Fibroblast of peridontal ligament (primary cell): ENCODE measurements at regions not wholly inside any gene's neighbourhood (a gene's known extent, or its start where the extent isn't known, plus 50 kb on each side); places are given as distances from the start of the nearest gene placed in this dataset.
"Not testable (repeated sequence)": the region's sequence is repeated elsewhere in the genome, so short reads cannot be mapped to it uniquely, and the experiment has no call there.

Experiments used
- DNase-seq: peaks from one replicate; pipeline ENCODE4 v3.0.0-alpha.2; 2010; ENCODE audit errors: extremely low read depth

DNA sequence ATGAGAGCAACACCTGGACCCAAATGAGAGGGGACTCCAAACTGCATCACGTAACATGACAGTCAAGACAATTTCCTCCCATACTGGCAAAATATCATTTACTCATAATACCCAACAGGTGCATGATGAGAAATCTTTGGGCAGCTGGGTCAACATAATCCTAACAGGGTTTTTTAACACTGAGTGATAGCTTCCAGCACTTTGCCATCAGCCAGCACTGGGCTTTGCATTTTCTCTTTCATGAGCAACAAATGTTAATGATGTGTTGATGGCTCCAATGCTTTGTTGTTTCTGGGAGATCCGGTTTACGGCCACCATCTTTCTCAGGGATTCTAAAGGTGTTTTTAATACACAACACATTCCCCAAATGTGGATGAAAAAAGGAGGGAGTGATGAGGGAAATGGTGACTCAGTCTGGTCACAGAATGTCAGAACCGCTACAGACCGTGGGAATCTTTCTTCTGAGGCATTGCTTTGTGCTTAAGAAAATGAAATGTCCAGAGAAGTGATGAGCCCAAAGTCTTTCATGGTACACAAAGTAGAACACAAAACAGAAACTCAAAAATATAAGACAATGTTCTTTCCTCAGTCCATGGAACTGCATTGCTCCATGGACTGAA is 705.7 kb upstream of the IGFBP3 start:
- DNase-seq: no peak

DNA sequence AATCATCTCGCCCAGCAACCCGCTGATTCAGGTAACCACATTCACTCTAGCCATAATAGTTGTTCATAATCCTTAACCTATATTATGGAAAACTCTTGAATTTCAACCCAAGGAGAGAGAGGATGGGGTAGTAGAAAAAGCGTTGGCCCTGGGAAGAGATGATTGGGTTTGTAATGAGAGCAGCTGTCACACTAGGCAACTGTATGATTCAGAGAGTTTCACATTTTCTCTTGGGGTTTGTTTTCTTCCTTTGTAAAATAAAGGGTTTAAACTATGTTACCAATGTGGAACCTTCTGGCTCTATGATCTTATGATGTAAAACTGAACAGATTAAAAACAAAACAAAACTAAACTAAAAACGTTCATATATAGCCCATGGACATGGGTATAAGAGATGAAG is 705.2 kb upstream of the IGFBP3 start:
- DNase-seq: no peak

DNA sequence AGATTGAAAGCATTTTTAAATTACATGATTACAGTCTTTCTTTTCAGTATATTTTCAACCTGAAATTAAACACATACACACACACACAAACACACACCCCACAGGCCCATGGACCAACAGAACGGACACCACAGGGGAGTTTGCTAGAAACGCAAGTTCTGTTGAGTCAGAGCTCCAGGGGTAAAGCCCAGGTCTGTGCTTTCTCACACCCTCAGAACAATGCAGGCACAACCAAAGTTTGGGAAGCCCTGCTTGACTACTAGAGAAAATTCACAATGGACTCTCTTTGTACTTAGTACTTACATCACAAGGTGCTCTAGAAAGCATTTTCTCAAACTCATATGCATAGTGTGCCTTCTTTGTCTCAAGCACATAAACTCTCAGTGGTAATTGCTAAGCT is 704.0 kb upstream of the IGFBP3 start:
- no peak for DNase-seq

GRCh38 chr7:46622251-46622650 is 701.2 kb upstream of the IGFBP3 start:
- DNase-seq: peak; percentile 20

GRCh38 chr7:46619723-46620310 is 698.7 kb upstream of the IGFBP3 start:
- DNase-seq: no peak

GRCh38 chr7:46616636-46617035 is 695.6 kb upstream of the IGFBP3 start:
- no peak for DNase-seq

- no peak for DNase-seq
Measured at GRCh38 chr7:46613551-46613950, 692.5 kb upstream of the IGFBP3 start.

DNA sequence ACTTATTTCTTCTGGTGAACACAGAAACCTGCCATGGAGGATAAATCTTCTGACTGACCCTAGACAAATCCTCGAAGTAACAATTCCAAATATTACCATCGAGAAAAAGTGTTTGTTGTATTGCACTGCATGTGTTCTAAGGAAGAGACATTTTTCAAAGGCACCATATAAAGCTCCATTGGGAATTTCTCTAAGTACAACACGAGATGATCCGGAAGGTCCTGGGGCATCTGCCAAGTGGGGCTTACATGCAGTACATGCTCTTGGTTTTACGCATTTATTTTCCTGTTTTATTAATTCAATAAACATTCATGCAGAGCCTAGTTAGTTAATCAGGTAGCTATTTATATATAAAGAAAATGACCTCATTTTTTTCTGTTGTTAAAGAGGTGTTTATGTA is 692.0 kb upstream of the IGFBP3 start:
- no peak for DNase-seq

- DNase-seq: no peak
Measured at GRCh38 chr7:46611508-46611907, 690.4 kb upstream of the IGFBP3 start.

GRCh38 chr7:46610746-46611145 is 689.7 kb upstream of the IGFBP3 start:
- no peak for DNase-seq

GRCh38 chr7:46607176-46607575 is 686.1 kb upstream of the IGFBP3 start:
- no peak for DNase-seq

GRCh38 chr7:46606761-46607160 is 685.7 kb upstream of the IGFBP3 start:
- DNase-seq: no peak

DNA sequence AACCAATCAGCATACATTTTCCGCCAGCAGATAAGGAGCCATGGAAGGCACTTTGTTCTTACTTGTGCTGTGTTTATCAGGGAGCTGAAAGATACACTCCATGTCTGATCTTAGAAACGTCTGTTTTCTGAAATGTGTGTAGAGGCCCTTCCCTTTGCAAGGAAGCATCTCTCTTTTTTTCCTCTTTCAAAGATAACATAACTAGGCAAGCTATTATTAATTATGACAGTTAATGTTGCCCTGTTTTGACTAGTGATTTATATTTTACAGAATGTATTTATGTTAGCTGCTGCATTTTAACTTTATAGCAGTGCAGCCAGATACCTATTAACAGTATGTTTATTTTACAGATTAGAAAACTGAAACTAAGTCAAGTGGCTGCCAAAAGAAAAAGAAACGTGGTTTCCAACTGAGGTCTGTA is 683.2 kb upstream of the IGFBP3 start:
- peak; percentile 42 for DNase-seq

DNA sequence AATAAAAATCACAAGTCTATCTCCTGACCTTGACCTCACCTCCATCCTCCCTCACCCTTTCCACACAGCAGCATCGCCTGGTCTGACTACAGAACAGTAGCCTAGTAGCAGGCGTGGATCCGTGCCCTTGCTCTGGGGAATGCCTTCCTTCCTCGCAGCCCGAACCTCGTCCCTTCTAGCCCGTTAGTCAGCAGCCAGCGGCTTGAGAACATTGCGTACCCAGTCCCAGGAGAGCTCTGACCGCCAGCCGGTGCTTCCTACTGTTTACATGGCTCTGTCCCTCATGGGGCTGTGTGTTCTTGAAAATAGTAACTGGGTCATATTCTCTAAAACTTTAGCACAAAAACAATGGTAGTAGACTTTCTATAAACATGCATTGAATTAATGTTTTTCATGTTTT is 682.7 kb upstream of the IGFBP3 start:
- peak; percentile 69 for DNase-seq

- DNase-seq: no peak
Measured at GRCh38 chr7:46603296-46603752, 682.3 kb upstream of the IGFBP3 start.

DNA sequence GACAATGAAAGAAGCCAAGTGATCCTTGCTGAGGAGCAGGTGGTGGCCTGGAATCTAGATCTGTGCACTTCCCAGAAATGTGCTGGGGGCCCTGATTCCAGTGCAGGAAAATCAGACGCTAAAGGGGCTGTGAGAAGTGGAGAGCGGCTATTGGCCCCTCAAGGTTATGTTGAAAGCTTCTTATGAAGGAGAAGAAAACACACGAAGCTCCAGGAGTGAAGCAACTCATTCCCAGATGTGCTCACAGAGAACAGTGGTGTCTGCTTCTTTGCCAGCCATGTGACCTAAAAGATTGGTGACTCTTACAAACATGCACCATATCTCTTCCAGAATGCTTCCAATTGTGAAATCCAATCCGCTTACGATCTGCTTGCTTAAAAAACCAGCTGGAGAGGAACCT is 679.3 kb upstream of the IGFBP3 start:
- DNase-seq: peak; percentile 63

GRCh38 chr7:46594831-46595230 is 673.8 kb upstream of the IGFBP3 start:
- DNase-seq: not testable (repeated sequence)

- peak; percentile 28 for DNase-seq
Measured at GRCh38 chr7:46590918-46591905, 670.1 kb upstream of the IGFBP3 start.

DNA sequence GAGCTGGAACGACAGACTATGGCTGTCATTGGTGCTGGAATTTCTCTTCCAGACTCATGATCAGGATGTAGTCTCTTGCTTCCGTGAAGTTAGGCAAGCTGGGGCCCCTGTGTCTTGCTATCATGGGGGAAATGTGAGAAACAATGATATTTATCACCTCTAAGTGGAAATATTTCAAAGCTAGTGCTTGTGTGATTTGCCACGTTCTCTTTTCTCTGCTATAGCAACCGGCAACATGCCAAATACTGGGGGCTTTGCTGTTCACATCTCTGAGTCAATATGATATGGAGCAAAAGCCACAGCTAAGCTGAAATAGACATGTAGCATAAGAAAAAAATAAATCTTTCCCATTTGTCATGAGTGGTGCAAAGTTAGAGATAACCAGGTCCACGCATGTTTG is 668.2 kb upstream of the IGFBP3 start:
- no peak for DNase-seq

DNA sequence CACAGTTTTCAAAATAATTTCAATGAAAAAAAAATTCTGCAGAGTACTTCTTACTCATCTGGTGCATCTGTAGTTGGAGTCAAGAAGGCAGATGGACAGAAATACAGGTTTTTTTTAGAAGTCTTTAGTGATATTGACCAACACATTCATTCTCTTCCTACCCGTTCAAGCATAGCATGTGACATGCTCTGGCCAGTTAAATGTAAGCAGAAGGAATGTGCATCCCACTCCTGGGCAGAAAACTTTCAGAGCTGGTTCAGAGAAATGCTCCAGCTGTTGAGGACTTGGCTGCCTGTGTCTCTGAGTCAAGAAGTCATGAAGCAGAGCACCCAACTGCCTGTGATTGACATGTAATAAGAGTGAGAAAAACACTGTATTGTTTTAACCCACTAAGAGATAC is 665.3 kb upstream of the IGFBP3 start:
- DNase-seq: peak; percentile 35

DNA sequence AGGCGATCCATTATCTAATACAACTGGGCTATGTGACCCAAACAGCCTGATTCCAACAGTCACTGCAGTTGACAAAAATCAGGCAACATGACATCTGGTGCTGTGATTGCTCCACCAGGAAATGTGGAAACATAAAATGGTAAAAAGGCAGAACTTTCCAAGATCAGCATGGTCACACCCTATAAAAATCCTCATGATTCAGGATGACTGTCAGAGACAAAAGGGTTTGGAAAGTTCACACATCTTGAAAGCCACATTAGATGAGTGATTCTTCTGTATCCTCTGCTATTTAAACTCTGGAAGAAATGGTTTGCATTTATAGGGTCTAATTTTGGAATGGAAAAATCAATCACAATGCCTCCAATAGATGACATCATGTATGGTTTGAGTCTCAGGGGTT is 662.6 kb upstream of the IGFBP3 start:
- DNase-seq: peak; percentile 64

- no peak for DNase-seq
Measured at GRCh38 chr7:46581268-46581667, 660.2 kb upstream of the IGFBP3 start.

DNA sequence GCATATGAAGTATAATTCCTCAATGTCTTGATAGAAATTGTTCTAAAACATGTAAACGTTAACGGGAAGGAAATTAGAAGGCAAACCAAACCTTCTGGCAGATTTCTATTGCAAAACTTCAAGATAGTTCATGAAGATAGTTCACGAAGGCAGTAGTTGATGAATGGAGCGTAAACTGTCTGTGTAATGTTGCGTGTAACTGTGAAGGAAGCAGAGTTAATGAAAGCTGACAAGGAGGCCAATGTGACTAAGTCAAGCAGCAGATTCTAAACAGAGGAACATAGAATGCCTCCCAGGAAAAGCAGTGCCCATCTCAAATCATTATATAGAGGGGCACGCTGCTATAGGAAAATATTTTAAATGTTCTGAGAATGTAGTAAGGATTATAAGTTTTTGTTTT is 659.7 kb upstream of the IGFBP3 start:
- no peak for DNase-seq
